Hematopoietic multipotent progenitor cell treated with erythropoietin and hydrocortisone succinate and interleukin-3 and kit ligand, for 17 days (in vitro differentiated cells): ENCODE measurements at regions not wholly inside any gene's neighbourhood (a gene's known extent, or its start where the extent isn't known, plus 50 kb on each side); places are given as distances from the start of the nearest gene placed in this dataset.

Experiments used
- DNase-seq: peaks from one replicate; pipeline ENCODE4 v3.0.0-alpha.2; 2015; ENCODE audit warnings: low spot score

DNA sequence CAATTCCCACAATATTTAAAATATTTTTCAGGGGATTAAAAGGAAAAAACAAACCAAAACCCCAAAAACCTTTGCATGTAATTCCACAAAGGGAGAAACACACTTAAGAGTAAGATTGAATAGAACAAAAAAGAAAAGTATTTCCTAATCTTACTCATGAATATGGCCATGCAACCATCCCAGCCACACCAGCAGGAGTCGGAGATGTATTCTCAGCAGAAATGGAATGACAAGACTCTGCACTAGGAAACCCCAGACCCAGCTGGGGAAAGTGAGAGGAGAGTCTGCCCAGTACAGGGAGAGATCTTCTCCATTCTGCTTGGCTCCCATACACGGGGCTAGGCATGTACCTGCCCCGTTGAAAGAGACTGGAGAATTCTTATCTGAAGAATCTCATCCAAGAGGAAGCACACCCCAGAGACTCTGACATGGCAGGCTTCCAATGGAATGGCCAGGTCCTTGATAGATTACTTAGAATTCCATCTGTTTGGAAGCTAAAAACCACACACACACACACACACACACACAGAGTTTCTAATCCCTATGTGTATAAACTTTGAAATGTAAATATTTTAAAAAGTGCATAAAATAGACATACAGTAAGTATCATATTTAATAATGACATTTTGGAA is 118.8 kb downstream of the GADD45G start:
- no peak for DNase-seq

DNA sequence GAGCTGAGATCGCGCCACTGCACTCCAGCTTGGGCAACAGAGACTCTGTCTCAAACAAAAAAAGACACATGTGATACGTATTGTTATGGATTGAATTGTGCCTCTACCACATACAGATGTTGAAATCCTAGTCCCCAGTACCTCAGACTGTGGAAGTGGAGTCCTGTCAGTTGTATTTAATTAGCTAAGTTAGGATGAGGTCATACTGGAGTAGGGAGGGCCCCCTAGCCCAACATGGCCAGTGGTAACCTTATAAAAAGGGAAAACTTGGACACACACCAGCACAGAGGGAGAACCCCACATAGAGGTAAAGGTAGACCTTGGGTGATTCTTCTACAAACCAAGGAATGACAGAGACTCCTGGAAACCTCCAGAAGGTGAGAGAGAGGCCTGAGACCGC is 119.8 kb downstream of the GADD45G start:
- no peak for DNase-seq

DNA sequence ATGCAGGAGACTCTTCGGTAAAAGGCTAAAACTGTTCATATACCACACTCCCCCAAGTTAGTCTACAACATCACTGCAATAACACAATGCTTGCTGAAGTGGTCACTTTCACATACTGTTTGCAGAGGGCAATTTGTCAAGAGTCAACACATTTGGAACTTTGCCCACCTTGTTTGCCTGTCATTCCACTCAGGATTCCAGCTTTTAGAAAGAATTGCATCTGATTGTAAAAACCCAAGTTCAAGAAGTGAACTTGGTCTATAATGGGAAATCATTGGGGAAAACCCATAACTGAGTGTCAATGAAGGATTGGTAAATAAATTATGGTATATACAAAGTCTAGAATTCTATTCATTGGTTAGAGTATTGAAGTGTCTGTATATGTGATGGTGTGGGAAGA is 120.5 kb downstream of the GADD45G start:
- no peak for DNase-seq

DNA sequence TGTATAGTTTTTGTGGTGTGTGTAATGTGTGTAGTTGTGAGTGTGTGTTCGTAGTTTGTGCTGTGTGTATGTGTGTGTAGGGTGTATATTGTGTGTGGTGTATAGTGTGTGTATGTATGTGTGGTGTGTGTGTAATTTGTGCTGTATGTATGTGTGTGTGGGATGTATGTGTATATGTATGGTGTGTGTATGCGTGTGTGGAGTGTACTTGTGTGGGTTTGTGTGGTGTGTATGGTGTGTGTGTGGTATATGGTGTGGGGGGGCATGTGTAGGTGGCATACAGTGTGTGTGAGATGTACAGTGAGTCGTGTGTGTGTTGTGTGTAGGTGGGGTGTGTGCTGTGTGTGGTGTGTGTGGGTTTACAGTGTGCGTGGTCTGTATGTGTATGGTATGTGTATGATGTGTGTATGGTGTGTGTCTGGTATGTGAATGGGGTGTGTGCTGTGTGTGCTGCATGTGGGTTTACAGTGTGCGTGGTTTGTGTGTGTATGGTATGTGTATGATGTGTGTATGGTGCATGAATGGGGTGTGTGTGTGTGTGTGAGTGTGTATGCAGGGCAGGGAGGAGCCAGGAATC is 125.2 kb downstream of the GADD45G start:
- no peak for DNase-seq

GRCh38 chr9:89730715-89731114 is 125.9 kb downstream of the GADD45G start:
- DNase-seq: no peak

DNA sequence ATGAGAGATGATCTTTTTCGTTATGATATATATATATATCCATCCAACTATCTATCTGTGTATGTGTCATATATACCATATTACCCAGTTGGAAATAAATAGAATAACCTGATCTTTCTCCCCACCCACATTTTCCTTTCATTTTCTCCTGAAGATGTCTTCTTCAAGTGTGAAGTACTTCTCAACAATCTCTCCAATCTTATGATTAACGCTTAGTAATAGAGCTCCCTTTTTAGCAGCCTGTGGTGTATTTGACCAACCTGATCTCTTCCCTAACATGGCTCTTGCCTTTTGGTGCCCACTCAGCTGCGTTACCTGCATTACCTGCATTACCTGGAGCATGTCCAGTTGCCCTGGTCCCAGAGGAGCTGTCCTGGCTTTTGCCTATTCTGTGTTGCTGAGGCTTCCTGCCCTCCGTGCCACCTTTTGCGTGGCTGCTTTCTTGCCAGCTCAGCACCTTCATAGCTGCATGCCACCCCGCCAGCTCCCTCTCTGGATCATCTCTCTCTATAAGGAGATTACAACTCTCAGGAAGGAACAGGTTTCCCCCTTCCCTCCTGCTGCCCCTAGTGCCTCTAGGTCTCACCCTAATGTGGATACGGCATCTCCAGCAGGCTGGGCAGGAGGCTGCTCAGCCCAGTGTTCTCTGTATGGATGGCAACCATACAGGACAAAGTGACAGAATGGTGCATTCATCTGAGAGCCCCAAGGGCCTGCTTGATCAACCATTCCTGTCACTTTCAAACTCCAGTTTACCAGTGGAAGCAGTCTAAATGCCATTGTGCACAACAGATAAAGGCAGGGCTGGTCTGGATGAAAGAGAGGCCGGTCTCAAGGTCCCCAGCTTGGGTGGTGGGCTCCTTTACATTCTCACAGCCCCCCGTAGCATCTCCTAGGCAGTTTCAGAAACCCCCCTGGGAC is 126.7 kb downstream of the GADD45G start:
- DNase-seq: no peak

DNA sequence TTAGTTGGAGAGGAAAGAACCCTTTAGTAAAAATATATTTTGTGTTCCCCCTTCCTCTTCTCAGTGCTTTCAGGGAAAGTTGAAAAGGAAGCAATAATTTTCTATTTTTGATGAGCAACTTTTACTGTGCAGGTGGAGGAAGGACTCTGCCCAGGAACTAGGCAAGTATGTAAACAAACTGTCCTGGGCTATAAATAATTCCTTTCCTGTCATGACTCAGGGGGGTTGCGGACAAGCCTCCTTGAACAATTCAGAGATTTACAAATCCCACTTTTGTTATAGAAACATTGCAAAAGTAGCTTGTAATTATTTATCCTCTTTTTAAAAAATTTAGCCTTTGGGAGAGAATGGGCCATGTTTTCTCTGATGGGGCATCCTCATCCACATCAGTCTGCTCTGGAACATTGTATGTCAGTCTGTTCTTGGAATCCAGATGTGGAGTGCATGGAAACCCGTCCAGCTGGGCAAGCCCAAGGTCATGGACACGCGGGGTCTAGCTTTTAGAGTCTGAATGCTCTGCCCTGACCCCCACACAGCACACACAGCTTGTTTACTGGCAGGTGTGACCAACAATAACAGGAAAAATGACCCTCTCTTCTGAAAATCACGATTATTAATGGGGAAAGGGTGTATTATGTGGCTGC is 127.6 kb downstream of the GADD45G start:
- no peak for DNase-seq

- no peak for DNase-seq
Observed at GRCh38 chr9:89732939-89733324, 128.1 kb downstream of the GADD45G start.

- no peak for DNase-seq
Observed at GRCh38 chr9:89734600-89735041, 129.8 kb downstream of the GADD45G start.

- no peak for DNase-seq
Observed at GRCh38 chr9:89738137-89738932, 133.5 kb downstream of the GADD45G start.

DNA sequence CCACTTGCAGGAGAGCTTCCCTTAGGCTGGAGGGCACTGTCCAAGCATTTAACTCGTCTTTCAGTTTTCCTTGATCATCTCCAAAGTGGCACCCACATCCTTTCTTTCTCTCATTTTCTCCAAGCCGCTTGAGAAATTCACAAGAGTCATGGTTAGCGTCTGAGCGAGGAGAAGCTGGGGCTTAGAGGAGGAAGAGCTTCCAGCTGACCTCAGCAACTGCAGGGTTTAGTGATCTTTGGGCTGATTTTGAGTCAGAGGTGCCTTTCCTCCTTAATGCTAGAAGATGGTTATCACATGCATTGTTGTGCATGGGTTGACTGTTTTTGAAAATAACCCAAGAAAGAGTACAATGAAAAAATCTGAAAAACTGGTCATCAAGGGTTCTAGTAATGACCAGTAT is 134.7 kb downstream of the GADD45G start:
- no peak for DNase-seq

GRCh38 chr9:89739916-89740315 is 135.1 kb downstream of the GADD45G start:
- no peak for DNase-seq

- DNase-seq: no peak
Observed at GRCh38 chr9:89740722-89741121, 135.9 kb downstream of the GADD45G start.

DNA sequence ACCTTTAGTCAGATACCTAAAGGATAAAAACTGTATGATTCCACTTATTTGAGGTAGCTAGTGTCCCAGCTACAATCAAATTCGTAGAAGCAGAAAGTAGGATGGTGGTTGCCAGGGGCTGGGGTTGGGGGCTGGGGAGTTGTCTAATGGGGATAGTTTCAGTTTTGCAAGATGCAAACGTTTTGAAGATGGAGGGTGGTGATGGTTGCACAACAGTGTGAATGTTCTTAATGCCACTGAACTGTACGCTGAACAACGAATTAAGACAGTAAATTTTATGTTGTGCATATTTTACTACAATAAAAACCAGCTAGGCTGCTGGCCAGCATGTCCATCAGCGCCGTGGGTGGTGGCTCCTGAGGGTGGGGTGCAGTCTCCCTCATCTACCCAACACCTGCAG is 137.8 kb downstream of the GADD45G start:
- no peak for DNase-seq

GRCh38 chr9:89743216-89743572 is 138.4 kb downstream of the GADD45G start:
- DNase-seq: no peak

DNA sequence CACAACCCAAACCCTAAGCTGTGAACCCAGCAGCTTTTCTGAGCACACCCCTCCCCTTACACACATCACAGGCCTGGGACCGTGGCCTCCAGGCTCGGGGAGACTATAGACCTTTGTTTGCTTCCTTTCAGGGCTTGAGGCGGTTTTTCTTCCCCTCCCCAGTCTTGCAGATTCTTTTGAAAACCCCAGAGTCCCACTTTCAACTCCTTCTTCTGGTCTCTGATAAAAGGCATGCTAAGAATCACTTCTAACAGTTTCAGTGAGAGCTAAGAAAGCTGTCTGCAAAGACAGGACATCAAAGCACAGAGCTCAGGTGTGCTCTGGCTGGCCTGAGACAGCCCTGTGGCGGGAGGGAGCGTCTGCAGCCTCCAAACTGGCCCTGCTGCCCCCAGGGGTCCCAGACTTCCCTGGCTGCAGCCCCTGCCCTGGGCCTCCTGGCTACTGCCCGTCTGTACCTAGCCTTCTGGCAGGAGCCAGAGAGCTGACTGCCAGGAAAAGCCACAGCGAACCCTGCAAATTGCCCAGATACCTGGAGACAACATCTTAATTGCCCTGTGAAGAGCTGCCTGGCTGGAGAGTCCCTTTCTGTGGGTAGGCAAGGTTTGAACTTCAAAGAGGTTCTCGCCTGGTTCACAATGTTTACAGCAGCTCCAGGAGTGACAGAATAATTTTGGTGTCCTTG is 138.9 kb downstream of the GADD45G start:
- DNase-seq: no peak

DNA sequence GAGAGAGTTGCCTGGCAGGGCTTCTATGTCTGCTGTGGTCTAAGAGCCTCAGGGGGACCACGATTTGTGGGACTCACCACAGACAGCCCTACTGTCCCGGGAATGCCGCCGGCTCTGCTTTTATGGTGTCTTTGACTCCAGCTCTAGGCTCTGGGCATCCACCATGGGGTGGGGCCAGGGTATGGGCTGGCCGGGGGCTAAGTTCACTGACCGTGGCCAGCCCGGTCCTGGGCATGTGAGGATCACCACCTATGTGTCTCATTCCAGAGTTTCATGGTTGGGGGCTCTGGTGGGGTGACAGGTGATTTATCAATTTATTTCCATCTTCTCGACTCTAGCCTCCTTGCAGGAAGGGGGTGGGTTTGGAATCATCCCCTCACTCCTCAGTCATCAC is 139.4 kb downstream of the GADD45G start:
- no peak for DNase-seq

- no peak for DNase-seq
Observed at GRCh38 chr9:89744730-89745129, 139.9 kb downstream of the GADD45G start.

DNA sequence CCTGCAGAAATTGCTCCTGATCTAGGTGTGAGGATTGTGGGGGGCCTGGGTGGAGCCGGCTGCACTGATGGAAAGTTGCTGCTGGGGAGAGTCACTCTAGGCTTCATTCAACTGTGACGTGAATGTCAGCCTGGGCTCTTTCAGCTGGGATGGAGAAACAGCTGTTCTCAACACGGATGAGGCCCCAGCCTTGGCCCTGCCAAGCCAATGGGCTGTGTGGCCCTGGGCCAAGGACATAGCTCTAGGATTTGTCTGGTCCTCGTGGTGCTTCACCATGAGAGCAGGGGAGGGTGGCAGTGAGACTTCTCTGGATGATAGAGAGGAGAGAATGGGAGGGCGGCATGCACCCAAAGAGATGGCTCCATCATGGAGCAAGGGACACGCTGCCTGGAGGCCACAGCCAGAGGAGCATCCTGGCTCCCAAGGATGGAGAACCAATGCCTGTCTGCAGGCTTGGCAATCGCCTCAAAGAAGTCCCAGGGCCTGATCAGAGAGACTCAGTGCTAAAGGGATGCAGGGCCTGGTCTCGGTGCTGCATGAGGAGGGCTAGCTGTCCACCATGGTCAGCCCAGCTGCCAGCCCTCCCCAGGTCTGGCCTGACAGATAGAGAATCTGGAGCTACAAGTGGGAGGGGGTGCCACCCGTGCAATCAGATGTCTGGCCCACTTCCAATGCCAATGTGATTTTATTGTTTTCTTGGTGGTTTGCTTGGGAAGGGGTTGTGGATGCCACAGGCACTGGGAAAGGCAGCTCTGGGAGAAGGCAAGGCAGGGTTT is 141.0 kb downstream of the GADD45G start:
- no peak for DNase-seq

DNA sequence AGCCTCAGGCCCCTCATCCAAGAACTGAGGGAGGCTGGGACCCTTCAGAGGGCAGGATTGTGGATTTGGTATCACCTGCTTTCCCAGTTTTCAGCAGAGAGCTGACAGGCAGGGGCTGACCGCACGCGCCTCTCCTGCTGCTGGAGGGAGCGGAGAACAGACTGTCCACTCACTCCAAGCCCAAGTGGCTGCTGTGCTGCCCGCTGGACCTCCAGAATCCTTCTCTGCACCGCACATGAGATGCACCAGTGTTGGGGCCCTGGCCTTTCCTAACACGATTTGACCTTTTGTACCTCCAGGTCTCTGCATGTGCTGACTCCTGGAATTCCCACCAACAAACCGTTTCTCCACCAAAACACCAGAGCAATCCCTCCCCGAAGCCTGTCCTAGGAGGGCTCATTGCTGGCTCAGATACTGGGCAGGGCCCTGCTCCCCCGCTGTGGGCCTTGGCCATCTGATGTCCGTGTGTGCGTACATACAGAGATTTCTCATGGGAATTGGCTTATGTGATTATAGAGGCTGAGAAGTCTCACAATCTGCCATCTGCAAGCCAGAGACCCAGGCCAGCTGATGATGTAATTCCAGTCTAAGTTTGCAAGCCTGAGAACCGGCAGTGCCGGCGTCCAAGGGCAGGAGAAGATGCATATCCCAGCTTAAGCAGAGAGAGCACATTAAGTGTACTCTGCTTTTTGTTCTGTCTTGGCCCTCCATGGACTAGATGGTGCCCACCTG is 141.7 kb downstream of the GADD45G start:
- DNase-seq: no peak
